HG03520 (cell line): ENCODE measurements at regions not wholly inside any gene's neighbourhood (a gene's known extent, or its start where the extent isn't known, plus 50 kb on each side); places are given as distances from the start of the nearest gene placed in this dataset.

ENCODE experiments used
- ATAC-seq: cut with Tn5 transposase; IDR thresholded peaks from one replicate; pipeline ENCODE4 v1.9.1; 2021; ENCODE audit warnings: mild to moderate bottlenecking, moderate library complexity; ENCODE audit not compliant: unreplicated experiment

GRCh38 chr6:163948250-163948649, 533.7 kb downstream of the QKI start:
- ATAC-seq: no peak

- ATAC-seq: no peak
Measured at GRCh38 chr6:163947276-163947675, 532.8 kb downstream of the QKI start.

- ATAC-seq: no peak
Measured at GRCh38 chr6:163946437-163946836, 531.9 kb downstream of the QKI start.

- ATAC-seq: no peak
Measured at GRCh38 chr6:163945808-163946207, 531.3 kb downstream of the QKI start.

GRCh38 chr6:163944897-163945296, 530.4 kb downstream of the QKI start:
- no peak for ATAC-seq

DNA sequence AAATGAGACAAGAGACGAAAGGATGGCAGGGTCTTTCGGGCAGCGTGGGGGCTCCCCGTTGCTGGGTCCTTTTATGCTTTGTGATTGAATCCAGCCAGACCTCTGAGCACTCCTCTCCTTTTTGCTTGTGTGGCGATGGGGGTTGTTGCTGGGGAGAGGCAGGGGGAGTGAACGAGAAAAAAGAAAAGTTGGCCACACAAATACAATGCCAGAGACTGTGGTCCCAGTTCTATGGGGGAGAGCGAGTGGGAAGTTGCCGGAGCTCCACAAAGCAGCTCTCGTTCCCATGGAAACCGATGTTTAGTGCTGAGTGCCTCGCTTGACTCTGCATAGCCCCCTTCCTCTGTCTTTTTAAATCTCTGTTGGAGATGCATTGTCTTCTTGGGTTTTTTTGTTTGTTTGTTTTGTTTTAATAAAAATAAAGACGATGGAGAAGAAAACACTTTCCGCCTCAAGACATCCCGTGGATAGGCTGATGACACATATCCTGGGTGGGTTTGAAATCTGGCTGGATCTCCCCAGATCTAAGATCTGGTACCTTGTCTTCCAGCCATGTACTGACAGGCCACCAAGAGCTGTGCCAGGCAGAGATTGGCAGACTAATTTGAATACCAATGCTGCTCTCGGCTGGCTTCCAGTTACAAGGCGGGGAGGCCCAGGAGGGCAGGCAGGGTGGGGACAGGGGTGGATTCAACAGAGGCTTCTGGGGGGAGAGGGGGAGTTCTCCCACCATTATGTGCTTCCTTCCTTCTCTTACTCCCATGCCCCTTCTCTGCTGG, 529.3 kb downstream of the QKI start:
- ATAC-seq: no peak

- no peak for ATAC-seq
Measured at GRCh38 chr6:163942790-163943189, 528.3 kb downstream of the QKI start.

DNA sequence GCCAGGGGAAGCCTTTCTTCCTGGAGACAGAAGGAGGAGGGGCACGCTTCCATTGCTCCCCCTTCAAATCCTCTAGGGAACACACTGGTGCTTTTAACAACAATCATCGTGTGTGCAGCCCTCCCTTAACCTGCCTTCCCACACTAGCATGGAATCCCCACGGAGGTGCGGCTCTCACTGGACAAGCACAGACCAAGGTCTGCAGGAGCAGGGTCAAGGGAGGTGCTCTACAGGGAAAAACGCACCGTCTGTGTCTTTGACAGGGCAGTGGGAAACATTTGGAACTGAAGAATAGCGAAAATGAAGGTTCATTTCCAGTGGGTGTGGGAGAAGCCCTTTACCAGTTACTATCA, 527.1 kb downstream of the QKI start:
- no peak for ATAC-seq

GRCh38 chr6:163940705-163941623, 526.4 kb downstream of the QKI start:
- ATAC-seq: no peak

- ATAC-seq: no peak
Measured at GRCh38 chr6:163937071-163937470, 522.6 kb downstream of the QKI start.

DNA sequence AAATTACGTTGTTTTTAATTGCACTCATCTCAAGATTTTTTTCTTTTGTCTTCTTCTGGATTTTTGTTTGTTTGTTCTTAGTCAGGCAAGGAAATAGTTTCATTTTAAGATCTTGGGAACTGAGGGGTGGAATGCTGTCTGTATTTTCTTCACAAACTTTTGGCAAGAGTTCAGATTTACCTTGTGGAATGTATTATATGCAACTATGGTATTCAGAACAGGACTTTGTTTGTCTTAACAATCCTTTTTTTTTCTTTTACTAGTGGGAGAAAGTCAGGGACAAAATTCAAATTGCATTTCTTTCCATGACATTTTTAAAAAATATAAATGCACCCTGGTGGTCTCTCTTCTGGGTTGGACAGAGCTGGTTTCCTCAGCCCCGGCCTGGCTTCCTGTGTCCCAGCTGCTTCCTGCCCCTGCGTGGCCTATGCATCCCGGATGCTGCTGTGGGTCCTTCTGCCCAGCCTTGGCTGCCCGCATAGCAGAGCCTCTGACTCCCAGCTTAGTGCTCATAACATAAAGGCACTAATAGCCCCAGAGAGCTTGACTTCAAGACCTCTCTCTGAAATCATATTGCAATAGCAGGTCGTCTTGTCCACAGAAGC, 520.7 kb downstream of the QKI start:
- ATAC-seq: no peak

GRCh38 chr6:163930012-163930411, 515.5 kb downstream of the QKI start:
- ATAC-seq: no peak

DNA sequence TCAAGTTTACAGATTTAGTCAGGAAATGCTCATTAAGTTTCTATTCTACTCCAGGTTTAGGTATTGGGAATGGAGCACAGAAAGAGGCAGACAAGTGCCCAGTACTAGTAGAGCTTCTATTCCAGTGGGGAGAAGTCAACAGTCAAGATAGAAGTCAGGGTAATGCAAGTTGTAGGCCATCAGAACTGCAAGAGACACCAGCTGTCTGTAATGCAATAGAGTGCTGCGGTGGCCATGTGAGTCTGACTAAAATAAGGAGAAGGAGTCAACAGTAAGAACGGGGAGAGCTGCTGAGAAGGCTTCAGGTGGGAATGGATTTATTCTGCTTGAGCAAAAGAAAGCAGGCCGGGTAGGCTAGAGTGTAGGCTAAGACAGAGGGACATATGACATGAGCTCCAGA, 515.0 kb downstream of the QKI start:
- ATAC-seq: no peak

GRCh38 chr6:163926642-163927041, 512.1 kb downstream of the QKI start:
- ATAC-seq: no peak

DNA sequence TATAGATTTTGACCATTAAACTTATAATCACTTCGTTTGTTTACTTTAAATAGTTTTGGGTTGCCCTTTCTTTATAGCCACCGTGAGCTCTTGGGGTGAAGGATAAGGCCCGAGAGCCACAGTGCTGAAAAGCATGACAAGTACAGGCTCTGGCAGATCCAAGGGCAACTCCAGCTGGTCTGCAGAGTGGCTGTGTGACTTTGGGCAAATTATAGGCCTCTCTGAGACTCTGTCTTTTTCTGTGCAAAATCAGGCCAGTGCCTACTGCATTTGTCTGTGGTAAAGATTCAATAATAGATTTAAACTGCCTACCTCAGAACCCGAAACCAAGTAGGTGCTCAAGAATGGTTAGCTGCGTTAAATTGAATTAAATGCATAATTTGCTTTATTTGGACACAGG, 511.3 kb downstream of the QKI start:
- no peak for ATAC-seq

- ATAC-seq: no peak
Measured at GRCh38 chr6:163923658-163924411, 509.3 kb downstream of the QKI start.

DNA sequence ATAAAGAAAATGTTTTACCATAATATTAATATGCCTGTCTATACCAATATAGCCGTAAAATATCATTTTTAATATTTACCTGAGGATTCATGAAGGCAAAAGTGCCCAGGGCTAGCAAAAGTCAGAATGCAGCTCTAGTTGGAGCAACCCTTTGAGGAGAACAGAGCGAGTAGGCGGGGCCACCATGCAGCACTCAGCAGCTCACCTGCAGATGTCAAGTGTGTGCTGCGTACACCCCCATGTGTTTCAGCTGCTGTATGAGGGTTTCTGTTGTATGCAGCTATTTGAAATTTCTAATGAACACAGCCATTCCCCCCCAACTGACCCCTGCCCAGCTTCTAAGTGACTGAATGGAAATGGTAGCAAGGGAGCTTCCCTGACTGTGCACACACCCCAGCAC, 508.0 kb downstream of the QKI start:
- no peak for ATAC-seq

GRCh38 chr6:163919652-163920051, 505.1 kb downstream of the QKI start:
- no peak for ATAC-seq

DNA sequence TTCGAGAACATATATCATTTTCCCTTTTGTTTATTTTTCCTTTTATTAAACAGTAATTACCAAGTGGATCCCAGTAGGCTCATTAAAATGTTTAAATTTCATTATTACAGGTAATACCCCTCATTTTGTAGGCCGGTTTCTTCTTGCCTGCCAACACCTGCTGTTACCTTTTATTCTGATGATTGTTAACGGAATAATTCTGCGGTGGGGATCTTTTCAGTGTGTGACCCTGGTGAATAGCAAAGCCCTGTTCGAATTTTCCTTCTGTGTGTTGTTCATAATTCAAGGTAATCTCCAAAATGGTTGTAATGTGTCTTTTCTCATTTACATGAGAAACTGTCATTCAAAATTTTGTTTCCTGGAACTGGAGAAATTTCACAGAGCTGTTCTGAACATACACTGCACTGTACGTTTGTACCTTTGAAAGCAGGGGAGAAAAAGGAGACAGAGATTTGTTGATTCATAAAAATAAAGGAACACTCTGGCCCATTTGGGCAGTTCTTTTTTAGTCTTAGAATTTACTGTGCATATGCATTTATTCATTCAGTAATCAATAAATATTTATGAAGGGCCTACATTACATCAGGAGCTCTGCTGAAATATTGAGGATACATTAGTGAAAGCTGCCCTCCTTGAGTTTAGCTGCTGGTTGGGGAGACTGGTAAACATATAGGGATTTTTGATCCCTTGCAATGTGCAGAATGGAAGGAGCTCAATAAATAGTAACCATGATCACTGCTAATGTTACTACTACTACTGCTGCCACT, 502.0 kb downstream of the QKI start:
- no peak for ATAC-seq

- no peak for ATAC-seq
Measured at GRCh38 chr6:163915131-163915530, 500.6 kb downstream of the QKI start.
